ENCODE measurements at regions not wholly inside any gene's neighbourhood (a gene's known extent, or its start where the extent isn't known, plus 50 kb on each side); places are given as distances from the start of the nearest gene placed in this dataset.

DNA sequence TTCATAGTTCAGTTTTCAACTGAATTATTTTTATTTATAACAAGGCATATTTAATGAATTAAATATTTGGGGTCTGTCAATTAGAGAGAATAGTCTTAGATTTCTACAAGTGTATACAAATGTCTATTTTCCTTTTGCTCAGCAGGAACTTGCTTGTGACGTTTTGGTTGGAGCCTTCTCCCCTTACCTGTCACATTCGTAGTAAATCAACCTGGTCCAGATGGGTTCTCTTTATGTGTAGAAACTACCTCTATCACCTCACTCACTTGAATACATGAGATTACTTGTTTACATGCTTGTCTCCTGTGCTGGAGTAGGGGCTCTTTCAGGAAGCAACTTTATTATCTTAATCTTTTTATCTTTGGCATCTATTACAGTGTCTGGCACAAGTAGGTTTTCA is 938.3 kb upstream of the IGFBP7 start:
- TF ChIP-seq, protein P1, sequence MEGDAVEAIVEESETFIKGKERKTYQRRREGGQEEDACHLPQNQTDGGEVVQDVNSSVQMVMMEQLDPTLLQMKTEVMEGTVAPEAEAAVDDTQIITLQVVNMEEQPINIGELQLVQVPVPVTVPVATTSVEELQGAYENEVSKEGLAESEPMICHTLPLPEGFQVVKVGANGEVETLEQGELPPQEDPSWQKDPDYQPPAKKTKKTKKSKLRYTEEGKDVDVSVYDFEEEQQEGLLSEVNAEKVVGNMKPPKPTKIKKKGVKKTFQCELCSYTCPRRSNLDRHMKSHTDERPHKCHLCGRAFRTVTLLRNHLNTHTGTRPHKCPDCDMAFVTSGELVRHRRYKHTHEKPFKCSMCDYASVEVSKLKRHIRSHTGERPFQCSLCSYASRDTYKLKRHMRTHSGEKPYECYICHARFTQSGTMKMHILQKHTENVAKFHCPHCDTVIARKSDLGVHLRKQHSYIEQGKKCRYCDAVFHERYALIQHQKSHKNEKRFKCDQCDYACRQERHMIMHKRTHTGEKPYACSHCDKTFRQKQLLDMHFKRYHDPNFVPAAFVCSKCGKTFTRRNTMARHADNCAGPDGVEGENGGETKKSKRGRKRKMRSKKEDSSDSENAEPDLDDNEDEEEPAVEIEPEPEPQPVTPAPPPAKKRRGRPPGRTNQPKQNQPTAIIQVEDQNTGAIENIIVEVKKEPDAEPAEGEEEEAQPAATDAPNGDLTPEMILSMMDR (IDR thresholded peaks at IDR 0.05), result no peak
- TF ChIP-seq POLR2A (IDR thresholded peaks at IDR 0.05), result no peak

Measured in heart left ventricle (tissue), 13 donors.